ENCODE measurements at regions not wholly inside any gene's neighbourhood (a gene's known extent, or its start where the extent isn't known, plus 50 kb on each side); places are given as distances from the start of the nearest gene placed in this dataset.
A peak's percentile ranks its signal among the peaks of the same experiment; 100 is the strongest.

- no peak overlapping the region for H3K18ac ChIP-seq (ENCODE audit: low read length)
- no peak overlapping the region for H3K4me3 ChIP-seq (ENCODE audit: low read length)
- H2BK5ac ChIP-seq (ENCODE audit: low read length): no peak overlapping the region
- H3K4me1 ChIP-seq (ENCODE audit: control insufficient read depth, low read depth, low read length): no peaks in the 10 kb centered on the region
- no peak overlapping the region for H4K8ac ChIP-seq (ENCODE audit: low read depth, low read length)
- no peak overlapping the region for H2BK15ac ChIP-seq (replicated peaks; ENCODE audit: low read depth)
- no peak overlapping the region for H2BK120ac ChIP-seq (ENCODE audit: low read depth, low read length)
- WGBS (ENCODE audit: extremely low coverage, insufficient coverage, low lambda C conversion rate): no CpG with 5 or more reads among the region's 7 CpGs
- H3K4me2 ChIP-seq (ENCODE audit: low read length): no peak overlapping the region
- peak; percentile 70 for DNase-seq
- no peak overlapping the region for H3K56ac ChIP-seq (ENCODE audit: low read length)
- H3K9ac ChIP-seq (ENCODE audit: low read length): no peak overlapping the region
- no peak overlapping the region for H3K4ac ChIP-seq (ENCODE audit: low read depth, low read length)
- no peak overlapping the region for H4K5ac ChIP-seq (ENCODE audit: low read length)
- H3K27me3 ChIP-seq (ENCODE audit: insufficient read depth, low read length, poor library complexity): no peaks in the 10 kb centered on the region
- no peak overlapping the region for H3K27ac ChIP-seq (ENCODE audit: low read depth, low read length)
- no peaks in the 10 kb centered on the region for H3K79me1 ChIP-seq (ENCODE audit: low read length)
- H3K79me2 ChIP-seq (ENCODE audit: control insufficient read depth, insufficient read depth, low read length): no peaks in the 10 kb centered on the region
- no peak overlapping the region for H2AK5ac ChIP-seq (ENCODE audit: low read length)
- H3K36me3 ChIP-seq (ENCODE audit: control insufficient read depth, insufficient read depth, low read length): no peaks in the 10 kb centered on the region
- no peak overlapping the region for H3K23ac ChIP-seq (ENCODE audit: low read length)
Measured at GRCh38 chr5:104186100-104186499, 623.5 kb upstream of the NUDT12 start.

- Histone ChIP-seq H3K23ac (ENCODE audit: low read length) (no peak overlapping the region), H2BK120ac (ENCODE audit: low read depth, low read length) (no peak overlapping the region), H3K9ac (ENCODE audit: low read length) (no peak overlapping the region), H2BK5ac (ENCODE audit: low read length) (no peak overlapping the region), H2BK15ac (replicated peaks; ENCODE audit: low read depth) (no peak overlapping the region), H3K27ac (ENCODE audit: low read depth, low read length) (no peak overlapping the region), H3K79me2 (ENCODE audit: control insufficient read depth, insufficient read depth, low read length) (no peaks in the 10 kb centered on the region), H4K8ac (ENCODE audit: low read depth, low read length) (no peak overlapping the region), H3K18ac (ENCODE audit: low read length) (no peak overlapping the region), H2AK5ac (ENCODE audit: low read length) (no peak overlapping the region), H3K4ac (ENCODE audit: low read depth, low read length) (no peak overlapping the region), H3K56ac (ENCODE audit: low read length) (no peak overlapping the region), H4K5ac (ENCODE audit: low read length) (no peak overlapping the region), H3K79me1 (ENCODE audit: low read length) (no peaks in the 10 kb centered on the region), H3K4me3 (ENCODE audit: low read length) (no peak overlapping the region), H3K4me2 (ENCODE audit: low read length) (no peak overlapping the region), H3K36me3 (ENCODE audit: control insufficient read depth, insufficient read depth, low read length) (no peaks in the 10 kb centered on the region), H3K27me3 (ENCODE audit: insufficient read depth, low read length, poor library complexity) (no peaks in the 10 kb centered on the region), H3K4me1 (ENCODE audit: control insufficient read depth, low read depth, low read length) (no peaks in the 10 kb centered on the region)
- no peak for DNase-seq
- no CpG with 5 or more reads among the region's 3 CpGs for WGBS (ENCODE audit: extremely low coverage, insufficient coverage, low lambda C conversion rate)
Measured at GRCh38 chr5:104184264-104184663, 621.7 kb upstream of the NUDT12 start.

GRCh38 chr5:104178829-104179456 is 616.4 kb upstream of the NUDT12 start:
- Histone ChIP-seq H2BK15ac (replicated peaks; ENCODE audit: low read depth) (no peak overlapping the region), H3K27me3 (ENCODE audit: insufficient read depth, low read length, poor library complexity) (no peaks in the 10 kb centered on the region), H2BK120ac (ENCODE audit: low read depth, low read length) (no peak overlapping the region), H4K5ac (ENCODE audit: low read length) (no peak overlapping the region), H3K27ac (ENCODE audit: low read depth, low read length) (no peak overlapping the region), H3K4me1 (ENCODE audit: control insufficient read depth, low read depth, low read length) (no peaks in the 10 kb centered on the region), H3K79me2 (ENCODE audit: control insufficient read depth, insufficient read depth, low read length) (no peaks in the 10 kb centered on the region), H3K4me2 (ENCODE audit: low read length) (no peak overlapping the region), H2AK5ac (ENCODE audit: low read length) (no peak overlapping the region), H3K4me3 (ENCODE audit: low read length) (no peak overlapping the region), H3K23ac (ENCODE audit: low read length) (no peak overlapping the region), H3K56ac (ENCODE audit: low read length) (no peak overlapping the region), H4K8ac (ENCODE audit: low read depth, low read length) (no peak overlapping the region), H3K4ac (ENCODE audit: low read depth, low read length) (no peak overlapping the region), H3K36me3 (ENCODE audit: control insufficient read depth, insufficient read depth, low read length) (no peaks in the 10 kb centered on the region), H3K79me1 (ENCODE audit: low read length) (no peaks in the 10 kb centered on the region), H3K18ac (ENCODE audit: low read length) (no peak overlapping the region), H3K9ac (ENCODE audit: low read length) (no peak overlapping the region), H2BK5ac (ENCODE audit: low read length) (no peak overlapping the region)
- no CpG with 5 or more reads among the region's 9 CpGs for WGBS (ENCODE audit: extremely low coverage, insufficient coverage, low lambda C conversion rate)
- DNase-seq: peak; percentile 80

GRCh38 chr5:104178066-104178465 is 615.5 kb upstream of the NUDT12 start:
- no peak overlapping the region for H3K4ac ChIP-seq (ENCODE audit: low read depth, low read length)
- H3K36me3 ChIP-seq (ENCODE audit: control insufficient read depth, insufficient read depth, low read length): no peaks in the 10 kb centered on the region
- no peaks in the 10 kb centered on the region for H3K79me1 ChIP-seq (ENCODE audit: low read length)
- H3K27ac ChIP-seq (ENCODE audit: low read depth, low read length): no peak overlapping the region
- no peak overlapping the region for H3K23ac ChIP-seq (ENCODE audit: low read length)
- no peak overlapping the region for H2BK120ac ChIP-seq (ENCODE audit: low read depth, low read length)
- no peak overlapping the region for H2AK5ac ChIP-seq (ENCODE audit: low read length)
- no peak overlapping the region for H3K18ac ChIP-seq (ENCODE audit: low read length)
- WGBS (ENCODE audit: extremely low coverage, insufficient coverage, low lambda C conversion rate): no CpG with 5 or more reads among the region's 8 CpGs
- H2BK5ac ChIP-seq (ENCODE audit: low read length): no peak overlapping the region
- no peak overlapping the region for H2BK15ac ChIP-seq (replicated peaks; ENCODE audit: low read depth)
- no peak overlapping the region for H3K9ac ChIP-seq (ENCODE audit: low read length)
- no peak overlapping the region for H3K4me3 ChIP-seq (ENCODE audit: low read length)
- no peaks in the 10 kb centered on the region for H3K27me3 ChIP-seq (ENCODE audit: insufficient read depth, low read length, poor library complexity)
- H3K4me2 ChIP-seq (ENCODE audit: low read length): no peak overlapping the region
- no peak for DNase-seq
- no peak overlapping the region for H4K5ac ChIP-seq (ENCODE audit: low read length)
- no peaks in the 10 kb centered on the region for H3K79me2 ChIP-seq (ENCODE audit: control insufficient read depth, insufficient read depth, low read length)
- H3K4me1 ChIP-seq (ENCODE audit: control insufficient read depth, low read depth, low read length): no peaks in the 10 kb centered on the region
- no peak overlapping the region for H3K56ac ChIP-seq (ENCODE audit: low read length)
- H4K8ac ChIP-seq (ENCODE audit: low read depth, low read length): no peak overlapping the region

GRCh38 chr5:104177651-104178050 is 615.1 kb upstream of the NUDT12 start:
- no peaks in the 10 kb centered on the region for H3K36me3 ChIP-seq (ENCODE audit: control insufficient read depth, insufficient read depth, low read length)
- H3K4me3 ChIP-seq (ENCODE audit: low read length): no peak overlapping the region
- no peak overlapping the region for H2AK5ac ChIP-seq (ENCODE audit: low read length)
- no peak overlapping the region for H3K27ac ChIP-seq (ENCODE audit: low read depth, low read length)
- H3K4me1 ChIP-seq (ENCODE audit: control insufficient read depth, low read depth, low read length): no peaks in the 10 kb centered on the region
- no peaks in the 10 kb centered on the region for H3K27me3 ChIP-seq (ENCODE audit: insufficient read depth, low read length, poor library complexity)
- H3K9ac ChIP-seq (ENCODE audit: low read length): no peak overlapping the region
- H4K8ac ChIP-seq (ENCODE audit: low read depth, low read length): no peak overlapping the region
- no peaks in the 10 kb centered on the region for H3K79me2 ChIP-seq (ENCODE audit: control insufficient read depth, insufficient read depth, low read length)
- no peak for DNase-seq
- H3K79me1 ChIP-seq (ENCODE audit: low read length): no peaks in the 10 kb centered on the region
- H3K56ac ChIP-seq (ENCODE audit: low read length): no peak overlapping the region
- WGBS (ENCODE audit: extremely low coverage, insufficient coverage, low lambda C conversion rate): no CpG with 5 or more reads among the region's 2 CpGs
- no peak overlapping the region for H3K18ac ChIP-seq (ENCODE audit: low read length)
- no peak overlapping the region for H3K4me2 ChIP-seq (ENCODE audit: low read length)
- H3K4ac ChIP-seq (ENCODE audit: low read depth, low read length): no peak overlapping the region
- H2BK15ac ChIP-seq (replicated peaks; ENCODE audit: low read depth): no peak overlapping the region
- no peak overlapping the region for H2BK120ac ChIP-seq (ENCODE audit: low read depth, low read length)
- H4K5ac ChIP-seq (ENCODE audit: low read length): no peak overlapping the region
- no peak overlapping the region for H2BK5ac ChIP-seq (ENCODE audit: low read length)
- no peak overlapping the region for H3K23ac ChIP-seq (ENCODE audit: low read length)

GRCh38 chr5:104172976-104173375 is 610.4 kb upstream of the NUDT12 start:
- Histone ChIP-seq H3K79me2 (ENCODE audit: control insufficient read depth, insufficient read depth, low read length) (no peaks in the 10 kb centered on the region), H4K5ac (ENCODE audit: low read length) (no peak overlapping the region), H3K4me1 (ENCODE audit: control insufficient read depth, low read depth, low read length) (no peaks in the 10 kb centered on the region), H3K9ac (ENCODE audit: low read length) (no peak overlapping the region), H3K4ac (ENCODE audit: low read depth, low read length) (no peak overlapping the region), H2BK5ac (ENCODE audit: low read length) (no peak overlapping the region), H3K27ac (ENCODE audit: low read depth, low read length) (no peak overlapping the region), H3K4me3 (ENCODE audit: low read length) (no peak overlapping the region), H3K23ac (ENCODE audit: low read length) (no peak overlapping the region), H4K8ac (ENCODE audit: low read depth, low read length) (no peak overlapping the region), H2AK5ac (ENCODE audit: low read length) (no peak overlapping the region), H3K18ac (ENCODE audit: low read length) (no peak overlapping the region), H3K4me2 (ENCODE audit: low read length) (no peak overlapping the region), H3K36me3 (ENCODE audit: control insufficient read depth, insufficient read depth, low read length) (no peaks in the 10 kb centered on the region), H2BK120ac (ENCODE audit: low read depth, low read length) (no peak overlapping the region), H2BK15ac (replicated peaks; ENCODE audit: low read depth) (no peak overlapping the region), H3K27me3 (ENCODE audit: insufficient read depth, low read length, poor library complexity) (no peaks in the 10 kb centered on the region), H3K56ac (ENCODE audit: low read length) (no peak overlapping the region), H3K79me1 (ENCODE audit: low read length) (no peaks in the 10 kb centered on the region)
- no peak for DNase-seq
- WGBS (ENCODE audit: extremely low coverage, insufficient coverage, low lambda C conversion rate): no CpG with 5 or more reads among the region's 5 CpGs
